UCSD-AML1 (cell line): ENCODE measurements at regions not wholly inside any gene's neighbourhood (a gene's known extent, or its start where the extent isn't known, plus 50 kb on each side); places are given as distances from the start of the nearest gene placed in this dataset.

Source experiments
- DNase-seq: peaks from one replicate; lab custom pipeline; 2025; ENCODE audit not compliant: unreplicated experiment; lab: John Stamatoyannopoulos, UW

GRCh38 chr5:98713856-98714255 is 59.6 kb upstream of the RGMB start:
- DNase-seq = no peak

GRCh38 chr5:98714710-98715288 is 58.7 kb upstream of the RGMB start:
- DNase-seq = no peak

GRCh38 chr5:98721231-98721928 is 52.1 kb upstream of the RGMB start:
- no peak for DNase-seq

GRCh38 chr5:98722188-98722587 is 51.3 kb upstream of the RGMB start:
- no peak for DNase-seq

GRCh38 chr5:98723061-98723460 is 50.4 kb upstream of the RGMB start:
- no peak for DNase-seq
